HepG2 (cell line): ENCODE measurements at regions not wholly inside any gene's neighbourhood (a gene's known extent, or its start where the extent isn't known, plus 50 kb on each side); places are given as distances from the start of the nearest gene placed in this dataset.

ENCODE experiments used
- ATAC-seq: fragments of 200-7000 bp; cut with Tn5 transposase; 3 replicates; pipeline ENCODE4 v1.9.1; 2020; ENCODE audit warnings: mild to moderate bottlenecking, moderate library complexity
- BruUV-seq: library from RNA; stranded (reverse); fragments of 400-500 nt; replicated peaks from 2 replicates; lab custom pipeline; 2021; lab: Mats Ljungman, UMichigan
- CTCF ChIA-PET: fragments of 300-600 bp; formaldehyde crosslinking; extraction: SDS; loops from one replicate; lab custom pipeline; 2021; ENCODE audit warnings: low total read pairs, inconsistent platforms, low intra/inter-chr PET ratio; lab: Yijun Ruan, JAX
- POLR2A ChIA-PET: fragments of 350-600 bp; sonication (Branson Sonifier 250); formaldehyde crosslinking; loops from one replicate; lab custom pipeline; 2020; ENCODE audit warnings: antibody characterized with exemption, inconsistent platforms; lab: Yijun Ruan, JAX
- DNase-seq: peaks from one replicate; pipeline ENCODE4 v3.0.0-alpha.2; 2015; ENCODE audit warnings: low spot score
- FAIRE-seq: peaks from 3 replicates; lab custom pipeline; 2011; peaks lifted over from hg19 to GRCh38; lab: Jason Lieb, UNC
- H2AFZ ChIP-seq: one replicate; pipeline ENCODE4 v1.6.1; 2011; ENCODE audit warnings: low read length, inconsistent platforms
- H3K27ac ChIP-seq: fragments of 300-600 bp; 3 replicates; pipeline ENCODE4 v1.8.0; 2011; ENCODE audit warnings: mixed run types, mild to moderate bottlenecking, mixed read lengths, low read length, inconsistent platforms; ENCODE audit not compliant: insufficient read depth; ENCODE audit errors: extremely low read length
- H3K27me3 ChIP-seq, 2 experiments: fragments of 200-600 bp in 1 of 2; 2 replicates in 1 of 2; 3 replicates in 1 of 2; pipeline versions ENCODE4 v1.6.0 to v1.8.0; 2011; ENCODE audit warnings: low read length in 2 of 2, mild to moderate bottlenecking in 2 of 2, moderate library complexity in 2 of 2, inconsistent platforms in 1 of 2; ENCODE audit not compliant: insufficient read depth in 2 of 2, control insufficient read depth in 1 of 2
- H3K36me3 ChIP-seq, 2 experiments: fragments of 200-600 bp in 1 of 2; replicated peaks in 1 of 2; 2 replicates in 1 of 2; 3 replicates in 1 of 2; pipeline versions ENCODE4 v1.5.1 to v1.8.0; 2011; ENCODE audit warnings: low read length in 2 of 2, inconsistent platforms in 1 of 2; ENCODE audit not compliant: insufficient read depth in 2 of 2, control insufficient read depth in 1 of 2
- H3K4me1 ChIP-seq: 2 replicates; pipeline ENCODE4 v1.5.1; 2012; ENCODE audit warnings: low read length, inconsistent platforms; ENCODE audit not compliant: insufficient read depth
- H3K4me2 ChIP-seq: 2 replicates; pipeline ENCODE4 v1.6.0; 2011; ENCODE audit warnings: low read depth, low read length, inconsistent platforms
- H3K4me3 ChIP-seq, 3 experiments: fragments of 200-600 bp in 1 of 3; sonication (generic), shearing (Covaris generic) in 1 of 3; replicated peaks in 1 of 3; 2 replicates each; pipeline ENCODE4 v1.5.1; 2011 to 2016; ENCODE audit warnings: low read length in 3 of 3, inconsistent platforms in 2 of 3, low read depth in 2 of 3, mild to moderate bottlenecking in 2 of 3, control low read depth in 1 of 3, mixed read lengths in 1 of 3; ENCODE audit not compliant: insufficient read depth in 1 of 3
- H3K79me2 ChIP-seq: one replicate; pipeline ENCODE4 v1.6.1; 2011; ENCODE audit warnings: low read length, inconsistent platforms; ENCODE audit not compliant: insufficient read depth
- H3K9ac ChIP-seq: 2 replicates; pipeline ENCODE4 v1.6.0; 2011; ENCODE audit warnings: mild to moderate bottlenecking, low read depth, low read length, inconsistent platforms; ENCODE audit not compliant: insufficient read depth
- H3K9me3 ChIP-seq: 2 replicates; pipeline ENCODE4 v1.5.1; 2012; ENCODE audit warnings: mild to moderate bottlenecking, low read length
- H4K20me1 ChIP-seq: 2 replicates; pipeline ENCODE4 v1.6.0; 2011; ENCODE audit warnings: inconsistent platforms, mild to moderate bottlenecking, low read length, moderate library complexity; ENCODE audit not compliant: insufficient read depth
- CREM ChIP-seq, 2 experiments: sonication (generic) in 1 of 2; formaldehyde crosslinking in 1 of 2; IDR thresholded peaks; 2 replicates each; pipeline versions ENCODE4 v1.4.0 to v1.6.1; 2016 to 2020; ENCODE audit warnings: antibody characterized with exemption in 1 of 2, mild to moderate bottlenecking in 1 of 2, missing genetic modification reagents in 1 of 2
- HDAC6 ChIP-seq: fragments of 200-600 bp; sonication (generic); IDR thresholded peaks from 2 replicates; pipeline ENCODE4 v1.7.0; 2017; ENCODE audit warnings: mild to moderate bottlenecking, antibody characterized with exemption, low read length, low read depth
- MXI1 ChIP-seq: IDR thresholded peaks from 3 replicates; pipeline ENCODE4 v1.6.1; 2012; ENCODE audit warnings: low read depth, low read length, inconsistent platforms, borderline replicate concordance
- NAIF1 ChIP-seq: sonication (generic); formaldehyde crosslinking; IDR thresholded peaks from 2 replicates; pipeline ENCODE4 v1.5.0; 2020; ENCODE audit warnings: mild to moderate bottlenecking, missing genetic modification reagents, borderline replicate concordance
- REXO4 ChIP-seq: sonication (generic); formaldehyde crosslinking; IDR thresholded peaks from 2 replicates; pipeline ENCODE4 v1.8.0; 2022; ENCODE audit warnings: missing genetic modification reagents, mild to moderate bottlenecking, borderline replicate concordance
- RFX5 ChIP-seq: IDR thresholded peaks from 2 replicates; pipeline ENCODE4 v1.6.1; 2011; ENCODE audit warnings: low read depth, low read length, improper control_type of control experiment
- TEAD2 ChIP-seq: sonication (generic); formaldehyde crosslinking; IDR thresholded peaks from 2 replicates; pipeline ENCODE4 v1.9.0; 2021; ENCODE audit warnings: missing genetic modification reagents
- ZNF44 ChIP-seq: sonication (generic); formaldehyde crosslinking; IDR thresholded peaks from 2 replicates; pipeline ENCODE4 v1.5.1; 2020; ENCODE audit warnings: mild to moderate bottlenecking, missing genetic modification reagents
- ZSCAN21 ChIP-seq: sonication (generic); formaldehyde crosslinking; IDR thresholded peaks from 2 replicates; pipeline ENCODE4 v1.8.0; 2022; ENCODE audit warnings: mild to moderate bottlenecking, missing genetic modification reagents, moderate library complexity, borderline replicate concordance
- in situ Hi-C: cut with HindIII; loops from 2 replicates; pipeline ENCODE4 v1.10.0; 2017; ENCODE audit warnings: low pct_unique_long_range_greater_than_20kb; ENCODE audit not compliant: extremely low pct_ligation_motif_present
- intact Hi-C: fragments of 100-400 bp; cut with micrococcal nuclease; formaldehyde crosslinking; loops from one replicate; pipeline ENCODE4 v1.10.0; 2022; ENCODE audit not compliant: unreplicated experiment
- TF ChIP-seq, protein P1 (sequence below): IDR thresholded peaks from 2 replicates; pipeline ENCODE4 v1.6.1; 2012; ENCODE audit warnings: low read depth, low read length, improper control_type of control experiment
- TF ChIP-seq, protein P2 (sequence below): sonication (generic); formaldehyde crosslinking; IDR thresholded peaks from 2 replicates; pipeline ENCODE4 v1.4.0; 2020; ENCODE audit warnings: low read depth, missing genetic modification reagents
- TF ChIP-seq, protein P3 (sequence below): fragments of 450-650 bp; IDR thresholded peaks from 2 replicates; pipeline ENCODE4 v1.6.1; 2016
- TF ChIP-seq, protein P4 (sequence below): sonication (generic); formaldehyde crosslinking; IDR thresholded peaks from 2 replicates; pipeline ENCODE4 v1.5.0; 2020; ENCODE audit warnings: missing genetic modification reagents

DNA sequence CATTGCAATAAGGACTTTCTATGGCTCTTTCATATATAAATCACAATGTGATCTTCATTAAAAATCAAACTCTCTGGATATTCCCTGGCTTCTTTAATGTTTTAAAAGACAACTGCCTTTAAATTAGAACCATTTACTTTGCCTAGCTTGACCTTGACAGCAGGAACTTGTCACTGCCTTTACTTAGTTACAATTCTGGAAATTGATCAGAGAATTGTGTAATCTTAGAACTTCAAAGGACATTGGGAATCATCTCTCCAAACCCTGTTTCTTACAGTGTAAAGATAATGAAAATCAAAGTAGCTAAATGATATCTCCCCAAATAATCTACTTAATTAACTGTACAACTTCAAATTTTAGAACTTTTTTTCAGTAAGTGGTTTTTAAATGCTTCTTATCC, 517.6 kb upstream of the CCDC179 start:
- Histone ChIP-seq H2AFZ (no peak overlapping the region), H3K4me2 (no peak overlapping the region), H3K27me3 (no peaks in the 10 kb centered on the region), H3K4me3 (no peak overlapping the region), H3K9ac (no peak overlapping the region), H3K9me3 (no peaks in the 10 kb centered on the region), H3K4me1 (no peaks in the 10 kb centered on the region), H3K27ac (no peak overlapping the region), H4K20me1 (no peaks in the 10 kb centered on the region), H3K79me2 (no peaks in the 10 kb centered on the region), H3K36me3 (no peaks in the 10 kb centered on the region)
- in situ Hi-C loops (no loop called here), intact Hi-C loops (no loop called here)
- DNase-seq = no peak
- CTCF ChIA-PET = no interaction called here
- no TSS peak for BruUV-seq
- no peak for ATAC-seq
- POLR2A ChIA-PET = no interaction called here
- TF ChIP-seq, protein P1, sequence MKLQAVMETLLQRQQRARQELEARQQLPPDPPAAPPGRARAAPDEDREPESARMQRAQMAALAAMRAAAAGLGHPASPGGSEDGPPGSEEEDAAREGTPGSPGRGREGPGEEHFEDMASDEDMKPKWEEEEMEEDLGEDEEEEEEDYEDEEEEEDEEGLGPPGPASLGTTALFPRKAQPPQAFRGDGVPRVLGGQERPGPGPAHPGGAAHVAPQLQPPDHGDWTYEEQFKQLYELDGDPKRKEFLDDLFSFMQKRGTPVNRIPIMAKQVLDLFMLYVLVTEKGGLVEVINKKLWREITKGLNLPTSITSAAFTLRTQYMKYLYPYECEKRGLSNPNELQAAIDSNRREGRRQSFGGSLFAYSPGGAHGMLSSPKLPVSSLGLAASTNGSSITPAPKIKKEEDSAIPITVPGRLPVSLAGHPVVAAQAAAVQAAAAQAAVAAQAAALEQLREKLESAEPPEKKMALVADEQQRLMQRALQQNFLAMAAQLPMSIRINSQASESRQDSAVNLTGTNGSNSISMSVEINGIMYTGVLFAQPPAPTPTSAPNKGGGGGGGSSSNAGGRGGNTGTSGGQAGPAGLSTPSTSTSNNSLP = no peak
- TF ChIP-seq NAIF1 (no peak), ZNF44 (CRISPR knock-in tag) (no peak), REXO4 (CRISPR knock-in tag) (no peak), CREM (IDR thresholded peaks at IDR 0.05) (no peak), CREM (CRISPR knock-in tag; IDR thresholded peaks at IDR 0.05) (no peak), ZSCAN21 (CRISPR knock-in tag) (no peak), MXI1 (no peak), HDAC6 (no peak), RFX5 (no peak), TEAD2 (CRISPR knock-in tag) (no peak)
- TF ChIP-seq, protein P2, sequence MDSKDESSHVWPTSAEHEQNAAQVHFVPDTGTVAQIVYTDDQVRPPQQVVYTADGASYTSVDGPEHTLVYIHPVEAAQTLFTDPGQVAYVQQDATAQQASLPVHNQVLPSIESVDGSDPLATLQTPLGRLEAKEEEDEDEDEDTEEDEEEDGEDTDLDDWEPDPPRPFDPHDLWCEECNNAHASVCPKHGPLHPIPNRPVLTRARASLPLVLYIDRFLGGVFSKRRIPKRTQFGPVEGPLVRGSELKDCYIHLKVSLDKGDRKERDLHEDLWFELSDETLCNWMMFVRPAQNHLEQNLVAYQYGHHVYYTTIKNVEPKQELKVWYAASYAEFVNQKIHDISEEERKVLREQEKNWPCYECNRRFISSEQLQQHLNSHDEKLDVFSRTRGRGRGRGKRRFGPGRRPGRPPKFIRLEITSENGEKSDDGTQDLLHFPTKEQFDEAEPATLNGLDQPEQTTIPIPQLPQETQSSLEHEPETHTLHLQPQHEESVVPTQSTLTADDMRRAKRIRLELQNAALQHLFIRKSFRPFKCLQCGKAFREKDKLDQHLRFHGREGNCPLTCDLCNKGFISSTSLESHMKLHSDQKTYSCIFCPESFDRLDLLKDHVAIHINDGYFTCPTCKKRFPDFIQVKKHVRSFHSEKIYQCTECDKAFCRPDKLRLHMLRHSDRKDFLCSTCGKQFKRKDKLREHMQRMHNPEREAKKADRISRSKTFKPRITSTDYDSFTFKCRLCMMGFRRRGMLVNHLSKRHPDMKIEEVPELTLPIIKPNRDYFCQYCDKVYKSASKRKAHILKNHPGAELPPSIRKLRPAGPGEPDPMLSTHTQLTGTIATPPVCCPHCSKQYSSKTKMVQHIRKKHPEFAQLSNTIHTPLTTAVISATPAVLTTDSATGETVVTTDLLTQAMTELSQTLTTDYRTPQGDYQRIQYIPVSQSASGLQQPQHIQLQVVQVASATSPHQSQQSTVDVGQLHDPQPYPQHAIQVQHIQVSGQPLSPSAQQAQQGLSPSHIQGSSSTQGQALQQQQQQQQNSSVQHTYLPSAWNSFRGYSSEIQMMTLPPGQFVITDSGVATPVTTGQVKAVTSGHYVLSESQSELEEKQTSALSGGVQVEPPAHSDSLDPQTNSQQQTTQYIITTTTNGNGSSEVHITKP (CRISPR knock-in tag) = no peak
- TF ChIP-seq, protein P3, sequence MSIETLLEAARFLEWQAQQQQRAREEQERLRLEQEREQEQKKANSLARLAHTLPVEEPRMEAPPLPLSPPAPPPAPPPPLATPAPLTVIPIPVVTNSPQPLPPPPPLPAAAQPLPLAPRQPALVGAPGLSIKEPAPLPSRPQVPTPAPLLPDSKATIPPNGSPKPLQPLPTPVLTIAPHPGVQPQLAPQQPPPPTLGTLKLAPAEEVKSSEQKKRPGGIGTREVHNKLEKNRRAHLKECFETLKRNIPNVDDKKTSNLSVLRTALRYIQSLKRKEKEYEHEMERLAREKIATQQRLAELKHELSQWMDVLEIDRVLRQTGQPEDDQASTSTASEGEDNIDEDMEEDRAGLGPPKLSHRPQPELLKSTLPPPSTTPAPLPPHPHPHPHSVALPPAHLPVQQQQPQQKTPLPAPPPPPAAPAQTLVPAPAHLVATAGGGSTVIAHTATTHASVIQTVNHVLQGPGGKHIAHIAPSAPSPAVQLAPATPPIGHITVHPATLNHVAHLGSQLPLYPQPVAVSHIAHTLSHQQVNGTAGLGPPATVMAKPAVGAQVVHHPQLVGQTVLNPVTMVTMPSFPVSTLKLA = no peak
- TF ChIP-seq, protein P4, sequence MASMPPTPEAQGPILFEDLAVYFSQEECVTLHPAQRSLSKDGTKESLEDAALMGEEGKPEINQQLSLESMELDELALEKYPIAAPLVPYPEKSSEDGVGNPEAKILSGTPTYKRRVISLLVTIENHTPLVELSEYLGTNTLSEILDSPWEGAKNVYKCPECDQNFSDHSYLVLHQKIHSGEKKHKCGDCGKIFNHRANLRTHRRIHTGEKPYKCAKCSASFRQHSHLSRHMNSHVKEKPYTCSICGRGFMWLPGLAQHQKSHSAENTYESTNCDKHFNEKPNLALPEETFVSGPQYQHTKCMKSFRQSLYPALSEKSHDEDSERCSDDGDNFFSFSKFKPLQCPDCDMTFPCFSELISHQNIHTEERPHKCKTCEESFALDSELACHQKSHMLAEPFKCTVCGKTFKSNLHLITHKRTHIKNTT (CRISPR knock-in tag) = no peak
- FAIRE-seq = no peak
